C4-2B (cell line): ENCODE measurements at regions not wholly inside any gene's neighbourhood (a gene's known extent, or its start where the extent isn't known, plus 50 kb on each side); places are given as distances from the start of the nearest gene placed in this dataset.
A peak's percentile ranks its signal among the peaks of the same experiment; 100 is the strongest.

ENCODE experiments used
- H3K27ac ChIP-seq: fragments of 450-650 bp; 2 replicates; pipeline ENCODE4 v1.5.1; 2017
- CTCF ChIP-seq: fragments of 450-650 bp; conservative IDR thresholded peaks from 2 replicates; pipeline ENCODE4 v1.5.1; 2017; ENCODE audit warnings: mild to moderate bottlenecking
- ZFX ChIP-seq: fragments of 450-650 bp; IDR thresholded peaks from 2 replicates; pipeline ENCODE4 v1.6.1; 2017

- H3K27ac ChIP-seq = no peak overlapping the region
- TF ChIP-seq CTCF (peak; percentile 79), ZFX (no peak)
Observed at GRCh38 chr11:82315093-82315492, 418.6 kb downstream of the FAM181B start.

GRCh38 chr11:82308979-82309378, 424.7 kb downstream of the FAM181B start:
- H3K27ac ChIP-seq = no peak overlapping the region
- TF ChIP-seq CTCF (no peak), ZFX (no peak)

- no peak overlapping the region for H3K27ac ChIP-seq
- no peak for TF ChIP-seq ZFX
Observed at GRCh38 chr11:82305123-82305522, 428.5 kb downstream of the FAM181B start.

GRCh38 chr11:82303671-82304070, 430.0 kb downstream of the FAM181B start:
- H3K27ac ChIP-seq = no peak overlapping the region
- no peak for TF ChIP-seq CTCF
- no peak for TF ChIP-seq ZFX

GRCh38 chr11:82288471-82288870, 445.2 kb downstream of the FAM181B start:
- TF ChIP-seq CTCF = no peak
- no peak for TF ChIP-seq ZFX
- no peak overlapping the region for H3K27ac ChIP-seq

GRCh38 chr11:82270870-82271269, 462.8 kb downstream of the FAM181B start:
- no peak overlapping the region for H3K27ac ChIP-seq
- TF ChIP-seq ZFX (no peak), CTCF (no peak)

- TF ChIP-seq CTCF (no peak), ZFX (no peak)
Observed at GRCh38 chr11:82268627-82269026, 465.0 kb downstream of the FAM181B start.

GRCh38 chr11:82267186-82267585, 466.5 kb downstream of the FAM181B start:
- TF ChIP-seq CTCF (no peak), ZFX (no peak)
- no peak overlapping the region for H3K27ac ChIP-seq

More at GRCh38 chr11:82268627-82269026, 465.0 kb downstream of the FAM181B start:
- no peak overlapping the region for H3K27ac ChIP-seq
